LNCaP clone FGC (cell line): ENCODE measurements at regions not wholly inside any gene's neighbourhood (a gene's known extent, or its start where the extent isn't known, plus 50 kb on each side); places are given as distances from the start of the nearest gene placed in this dataset.
A peak's percentile ranks its signal among the peaks of the same experiment; 100 is the strongest.

Experiments
- DNase-seq: peaks from one replicate; pipeline ENCODE4 v3.0.0-alpha.2; 2011; ENCODE audit warnings: low read depth
- H3K4me3 ChIP-seq: 2 replicates; pipeline ENCODE4 v1.5.1; 2011; ENCODE audit warnings: mild to moderate bottlenecking, low read depth, low read length, control low read depth
- CTCF ChIP-seq: IDR thresholded peaks from 2 replicates; pipeline ENCODE4 v1.5.1; 2012; ENCODE audit warnings: mild to moderate bottlenecking; ENCODE audit not compliant: control insufficient read depth, insufficient read depth; ENCODE audit errors: extremely low read depth

GRCh38 chr7:35988818-35989217 is 164.2 kb upstream of the EEPD1 start:
- no peak overlapping the region for H3K4me3 ChIP-seq
- DNase-seq, result peak; percentile 36
- no peak for TF ChIP-seq CTCF

GRCh38 chr7:35991511-35992232 is 161.4 kb upstream of the EEPD1 start:
- TF ChIP-seq CTCF, result no peak
- no peak overlapping the region for H3K4me3 ChIP-seq
- no peak for DNase-seq

DNA sequence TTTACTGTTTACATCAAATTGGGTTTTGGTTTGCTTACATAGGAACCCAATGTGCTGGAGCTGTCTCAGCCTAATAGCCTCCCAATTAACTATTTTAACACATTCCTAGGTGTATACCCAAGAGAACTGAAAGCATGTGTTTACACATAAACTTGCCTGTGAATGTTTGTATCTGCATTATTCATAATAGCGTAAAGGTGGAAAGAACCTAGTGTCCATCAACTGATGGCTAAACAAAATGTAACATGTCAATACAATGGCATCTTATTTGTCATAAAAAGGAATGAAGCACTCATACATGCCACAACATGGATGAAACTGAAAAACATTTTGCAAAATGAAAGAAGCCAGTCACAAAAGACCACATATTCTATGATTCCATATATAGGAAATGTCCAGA is 160.6 kb upstream of the EEPD1 start:
- DNase-seq, result no peak
- TF ChIP-seq CTCF, result no peak
- H3K4me3 ChIP-seq, result no peak overlapping the region

GRCh38 chr7:35993113-35993512 is 159.9 kb upstream of the EEPD1 start:
- no peak for TF ChIP-seq CTCF
- no peak for DNase-seq
- H3K4me3 ChIP-seq, result no peak overlapping the region

- no peak for TF ChIP-seq CTCF
- peak; percentile 42 for DNase-seq
- no peak overlapping the region for H3K4me3 ChIP-seq
Measured at GRCh38 chr7:35993676-35994606, 159.1 kb upstream of the EEPD1 start.

DNA sequence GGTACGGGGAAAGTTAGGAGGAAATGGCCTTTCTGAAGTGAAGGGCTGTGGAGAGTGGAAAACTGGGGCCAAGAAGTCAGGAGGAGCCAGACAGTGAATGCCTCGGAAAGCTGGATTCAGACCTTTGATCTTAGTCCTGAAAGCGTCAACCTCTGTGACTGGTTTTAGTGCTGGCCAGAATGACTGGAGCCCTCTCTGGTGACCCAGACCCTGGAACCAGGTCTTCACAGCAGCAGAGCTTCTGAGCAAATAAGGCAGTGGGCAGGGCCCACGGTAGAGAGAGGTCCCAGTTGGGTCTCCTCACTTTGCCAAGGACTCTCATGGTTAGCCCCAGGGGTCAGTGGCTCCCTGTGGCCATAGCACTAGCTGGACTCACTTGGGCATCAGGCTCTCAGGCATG is 157.7 kb upstream of the EEPD1 start:
- no peak overlapping the region for H3K4me3 ChIP-seq
- DNase-seq, result no peak
- no peak for TF ChIP-seq CTCF
